Coronary artery (tissue), 2 donors: ENCODE measurements at regions not wholly inside any gene's neighbourhood (a gene's known extent, or its start where the extent isn't known, plus 50 kb on each side); places are given as distances from the start of the nearest gene placed in this dataset.

ENCODE experiments used
- DNase-seq: peaks from one replicate; pipeline ENCODE4 v3.0.0-alpha.2; 2017; ENCODE audit warnings: low spot score
- H3K27ac ChIP-seq, 2 donors: fragments of 200-600 bp; sonication (generic); one replicate each; pipeline ENCODE4 v1.5.1; 2016 to 2019
- H3K4me3 ChIP-seq: fragments of 200-600 bp; sonication (generic); 2 replicates; pipeline ENCODE4 v1.5.1; 2016; ENCODE audit warnings: mild to moderate bottlenecking, moderate library complexity
- TF ChIP-seq, protein P1 (sequence below): fragments of 200-600 bp; sonication (generic); IDR thresholded peaks from one replicate; pipeline ENCODE4 v1.5.1; 2019; ENCODE audit warnings: antibody characterized with exemption

DNA sequence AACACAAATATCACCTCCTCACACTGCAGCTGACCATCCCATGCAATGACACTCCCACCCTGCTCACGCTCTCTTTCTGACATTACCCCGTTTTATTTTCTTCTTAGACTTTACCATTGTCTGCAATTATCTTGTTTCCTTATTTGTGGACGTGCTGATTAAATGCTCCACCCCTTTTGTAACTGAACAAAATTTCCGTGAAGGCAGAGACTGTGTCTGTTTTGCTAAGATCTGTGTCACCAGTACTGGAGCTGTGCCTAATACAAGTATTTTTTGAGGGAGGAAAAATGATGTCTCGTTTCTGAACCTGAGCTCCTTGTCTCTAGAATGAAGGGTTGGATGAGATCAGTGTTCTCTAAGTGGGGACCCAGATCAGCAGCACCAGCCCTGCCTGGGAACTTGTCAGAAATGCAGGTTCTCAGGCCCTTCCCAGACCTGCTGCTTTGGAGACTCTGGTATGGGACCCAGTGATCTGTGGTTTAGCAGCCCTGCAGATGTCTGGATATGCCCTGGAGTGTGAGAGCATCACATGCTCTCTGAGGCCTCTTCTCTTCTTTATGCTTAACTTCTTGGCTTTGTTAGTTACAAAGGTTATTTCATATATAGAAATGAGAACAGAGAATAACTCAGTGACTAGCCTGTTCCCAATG lies 181.7 kb upstream of the GAS1 start:
- no peak for DNase-seq
- Histone ChIP-seq H3K4me3 (no peak overlapping the region), H3K27ac (no peak overlapping the region)
- TF ChIP-seq, protein P1, sequence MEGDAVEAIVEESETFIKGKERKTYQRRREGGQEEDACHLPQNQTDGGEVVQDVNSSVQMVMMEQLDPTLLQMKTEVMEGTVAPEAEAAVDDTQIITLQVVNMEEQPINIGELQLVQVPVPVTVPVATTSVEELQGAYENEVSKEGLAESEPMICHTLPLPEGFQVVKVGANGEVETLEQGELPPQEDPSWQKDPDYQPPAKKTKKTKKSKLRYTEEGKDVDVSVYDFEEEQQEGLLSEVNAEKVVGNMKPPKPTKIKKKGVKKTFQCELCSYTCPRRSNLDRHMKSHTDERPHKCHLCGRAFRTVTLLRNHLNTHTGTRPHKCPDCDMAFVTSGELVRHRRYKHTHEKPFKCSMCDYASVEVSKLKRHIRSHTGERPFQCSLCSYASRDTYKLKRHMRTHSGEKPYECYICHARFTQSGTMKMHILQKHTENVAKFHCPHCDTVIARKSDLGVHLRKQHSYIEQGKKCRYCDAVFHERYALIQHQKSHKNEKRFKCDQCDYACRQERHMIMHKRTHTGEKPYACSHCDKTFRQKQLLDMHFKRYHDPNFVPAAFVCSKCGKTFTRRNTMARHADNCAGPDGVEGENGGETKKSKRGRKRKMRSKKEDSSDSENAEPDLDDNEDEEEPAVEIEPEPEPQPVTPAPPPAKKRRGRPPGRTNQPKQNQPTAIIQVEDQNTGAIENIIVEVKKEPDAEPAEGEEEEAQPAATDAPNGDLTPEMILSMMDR: no peak

DNA sequence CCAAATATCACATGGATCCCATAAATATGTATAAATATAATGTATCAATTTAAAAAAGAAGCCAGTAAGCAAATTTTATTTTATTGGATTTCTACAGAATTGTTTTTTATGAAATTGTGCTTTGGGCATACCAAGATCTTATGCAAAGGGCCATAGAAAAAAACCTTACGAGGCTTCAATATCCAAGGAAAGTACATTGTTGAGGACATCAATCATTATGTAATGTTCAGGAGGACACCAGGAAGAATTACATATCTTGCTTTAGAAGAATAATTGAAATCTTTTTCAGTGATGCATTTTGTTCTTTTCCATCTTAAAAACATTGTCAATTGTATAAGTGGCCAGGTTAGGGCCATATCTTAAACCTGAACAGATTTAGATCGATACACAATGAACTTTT lies 187.8 kb upstream of the GAS1 start:
- no peak overlapping the region for H3K27ac ChIP-seq
- DNase-seq: no peak
- H3K4me3 ChIP-seq: no peak overlapping the region
- TF ChIP-seq, protein P1: no peak

DNA sequence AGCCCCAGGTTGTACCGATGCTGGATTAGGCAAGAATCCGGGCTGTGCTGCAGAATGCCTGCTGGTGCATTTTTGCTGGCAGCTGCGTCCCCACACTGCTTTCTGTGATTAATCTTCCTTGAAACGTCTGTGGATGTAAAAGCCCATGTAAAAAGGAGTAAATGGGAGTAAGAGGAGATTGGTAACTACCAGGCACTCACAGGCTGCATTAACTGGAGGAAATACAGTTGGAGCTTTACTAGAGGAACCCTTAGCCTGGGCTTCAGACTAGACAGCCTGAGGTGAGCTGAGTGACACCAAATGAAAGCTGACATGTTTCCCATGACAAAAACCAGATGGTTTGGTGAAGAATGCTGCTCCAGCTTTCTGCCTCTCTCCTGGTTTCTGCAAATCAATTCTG lies 190.4 kb upstream of the GAS1 start:
- Histone ChIP-seq H3K4me3 (no peak overlapping the region), H3K27ac (no peak overlapping the region)
- DNase-seq: no peak
- TF ChIP-seq, protein P1: no peak

DNA sequence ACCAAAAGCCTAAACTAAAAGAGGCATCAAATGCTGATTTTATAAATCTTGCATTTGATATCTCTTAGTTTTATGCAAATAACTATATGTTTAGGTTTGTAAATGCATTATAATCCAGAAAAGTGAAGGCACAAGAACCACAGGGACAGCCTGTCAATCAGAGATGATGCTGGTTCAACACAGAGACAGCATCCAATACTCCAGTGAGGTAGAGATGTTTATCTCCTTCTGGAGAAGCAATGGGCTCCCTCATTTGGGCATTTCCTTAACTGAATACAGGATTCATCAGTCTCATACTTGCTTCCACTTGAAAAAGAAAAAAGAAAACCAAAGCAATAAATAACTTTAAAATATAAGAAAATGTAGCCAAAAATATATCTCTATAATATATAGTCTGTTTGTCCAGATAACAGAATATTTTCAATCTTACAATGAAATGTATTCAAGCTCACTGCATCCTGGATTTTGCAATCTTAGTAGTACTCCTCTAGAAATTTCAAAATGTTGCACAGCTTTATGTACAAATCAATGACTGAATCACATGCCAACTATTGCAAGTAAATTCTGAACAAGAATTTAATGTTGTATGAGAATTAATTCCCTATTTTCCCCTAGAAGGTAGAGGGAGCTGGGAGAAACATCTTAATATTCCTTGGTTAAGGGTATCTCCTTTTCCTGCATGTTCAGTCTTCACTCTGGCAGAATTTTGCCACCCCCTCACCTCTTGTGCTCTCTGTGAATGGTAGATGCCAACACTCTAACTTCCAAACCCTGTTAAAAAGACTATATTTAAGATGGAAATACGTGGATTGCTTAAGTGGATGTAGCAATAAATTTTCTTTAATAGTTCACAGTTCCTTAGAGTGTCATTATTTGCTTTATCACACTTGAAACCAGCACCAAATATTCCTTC lies 191.1 kb upstream of the GAS1 start:
- no peak for DNase-seq
- Histone ChIP-seq H3K27ac (no peak overlapping the region), H3K4me3 (no peak overlapping the region)
- TF ChIP-seq, protein P1: no peak

DNA sequence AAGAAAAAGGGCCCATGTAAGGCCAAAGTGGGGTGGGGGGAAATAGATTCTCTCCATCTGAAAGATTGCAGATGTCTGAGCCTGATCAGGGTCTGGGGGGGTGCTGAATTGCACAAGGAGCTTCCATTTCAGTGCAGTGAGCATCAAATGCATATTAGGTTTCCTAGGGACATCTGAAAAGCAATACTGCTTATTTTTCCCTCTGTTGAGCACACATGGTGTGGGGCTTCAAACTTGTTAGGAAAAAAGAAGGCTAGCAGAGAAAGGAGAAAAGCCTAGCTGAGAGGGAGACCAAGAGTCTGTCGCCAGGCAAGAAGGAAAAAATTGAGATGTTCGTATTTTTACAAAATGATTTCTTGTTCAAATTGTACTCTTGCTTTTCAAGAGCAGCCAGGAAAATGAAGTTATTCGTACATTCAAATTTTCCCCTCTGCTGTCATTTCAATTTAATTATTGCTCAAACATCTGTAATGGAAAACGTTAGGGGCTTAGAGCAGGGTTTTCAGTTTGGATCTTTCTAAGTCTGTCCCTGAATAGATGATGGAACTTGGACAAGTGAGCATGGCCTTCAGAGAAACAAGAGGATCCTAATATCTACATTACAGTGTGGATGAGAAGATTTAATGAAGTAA lies 191.9 kb upstream of the GAS1 start:
- TF ChIP-seq, protein P1: no peak
- no peak for DNase-seq
- Histone ChIP-seq H3K27ac (no peak overlapping the region), H3K4me3 (no peak overlapping the region)

DNA sequence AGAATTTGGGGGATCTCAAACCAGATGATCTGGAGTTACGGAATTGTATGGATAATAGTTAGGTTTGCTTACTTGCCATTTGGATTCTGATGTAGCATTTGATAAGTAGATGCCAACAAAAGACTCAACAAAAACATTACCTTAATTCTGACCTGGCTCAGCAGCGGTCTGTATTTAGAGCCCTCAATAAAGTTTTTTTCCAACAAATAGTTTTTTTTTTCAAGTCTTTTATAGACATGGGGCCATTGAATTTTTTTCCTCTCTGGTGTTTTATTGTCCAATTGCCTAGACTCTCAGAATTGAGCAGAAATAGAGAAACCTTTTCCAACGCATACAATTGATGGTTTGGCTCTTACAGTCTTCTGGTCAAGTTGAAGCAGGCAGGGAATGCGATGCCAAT lies 192.8 kb upstream of the GAS1 start:
- TF ChIP-seq, protein P1: no peak
- H3K4me3 ChIP-seq: no peak overlapping the region
- H3K27ac ChIP-seq: no peak overlapping the region
- DNase-seq: no peak
